ENCODE measurements at regions not wholly inside any gene's neighbourhood (a gene's known extent, or its start where the extent isn't known, plus 50 kb on each side); places are given as distances from the start of the nearest gene placed in this dataset.

- no peaks in the 10 kb centered on the region for H3K27me3 Mint-ChIP-seq (ENCODE audit: low read depth)
- no peak for ATAC-seq
- no peak for DNase-seq (ENCODE audit: low spot score)
- H3K9me3 Mint-ChIP-seq: no peaks in the 10 kb centered on the region
- H3K36me3 Mint-ChIP-seq: no peaks in the 10 kb centered on the region
- TF ChIP-seq, protein P1, sequence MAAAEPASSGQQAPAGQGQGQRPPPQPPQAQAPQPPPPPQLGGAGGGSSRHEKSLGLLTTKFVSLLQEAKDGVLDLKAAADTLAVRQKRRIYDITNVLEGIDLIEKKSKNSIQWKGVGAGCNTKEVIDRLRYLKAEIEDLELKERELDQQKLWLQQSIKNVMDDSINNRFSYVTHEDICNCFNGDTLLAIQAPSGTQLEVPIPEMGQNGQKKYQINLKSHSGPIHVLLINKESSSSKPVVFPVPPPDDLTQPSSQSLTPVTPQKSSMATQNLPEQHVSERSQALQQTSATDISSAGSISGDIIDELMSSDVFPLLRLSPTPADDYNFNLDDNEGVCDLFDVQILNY (CRISPR knock-in tag; IDR thresholded peaks at IDR 0.05): no peak
- TF ChIP-seq CREB1 (CRISPR knock-in tag; IDR thresholded peaks at IDR 0.05): no peak
- ChIA-PET POLR2A (no interaction called here), CTCF (interaction anchor here (1.0 kb wide), 1 partner anchor 89 kb away, joined by 3 read pairs; no protein-coding TSS in a partner anchor)
- H3K4me1 Mint-ChIP-seq: peaks cover 7% of the 10 kb centered on the region; the same call in 1 of the 2 replicates
- H3K4me3 Mint-ChIP-seq: no peak overlapping the region
- no peak overlapping the region for H3K27ac Mint-ChIP-seq
These were observed 140.8 kb upstream of the CDH5 start for GRCh38 chr16:66225696-66226095.

- no peak for TF ChIP-seq GRHL2 (CRISPR knock-in tag; IDR thresholded peaks at IDR 0.05; ENCODE audit: insufficient replicate concordance, severe bottlenecking)
- no peak for TF ChIP-seq MAX (CRISPR knock-in tag; IDR thresholded peaks at IDR 0.05)
- TF ChIP-seq CREM (CRISPR knock-in tag; IDR thresholded peaks at IDR 0.05): no peak
- TF ChIP-seq E2F4 (CRISPR knock-in tag; IDR thresholded peaks at IDR 0.05; ENCODE audit: borderline replicate concordance, low read depth): no peak
- no peak for TF ChIP-seq ZNF512 (CRISPR knock-in tag; IDR thresholded peaks at IDR 0.05; ENCODE audit: borderline replicate concordance)
- no peak for TF ChIP-seq ZNF263 (CRISPR knock-in tag; IDR thresholded peaks at IDR 0.05; ENCODE audit: low read depth)
- TF ChIP-seq ZNF423 (CRISPR knock-in tag; IDR thresholded peaks at IDR 0.05): no peak
- no peak for TF ChIP-seq ERG (CRISPR knock-in tag; IDR thresholded peaks at IDR 0.05)
- no peak for TF ChIP-seq NFE2L1 (CRISPR knock-in tag; IDR thresholded peaks at IDR 0.05)
- no peak for TF ChIP-seq NR3C1 (CRISPR knock-in tag; conservative IDR thresholded peaks at IDR 0.05; ENCODE audit: low read depth)
- no peak for TF ChIP-seq PRRX2 (CRISPR knock-in tag; IDR thresholded peaks at IDR 0.05)
- TF ChIP-seq SOX15 (CRISPR knock-in tag; IDR thresholded peaks at IDR 0.05): no peak
- no peak for TF ChIP-seq MXD4 (CRISPR knock-in tag; IDR thresholded peaks at IDR 0.05; ENCODE audit: borderline replicate concordance)
- no peak for TF ChIP-seq USF1 (CRISPR knock-in tag; IDR thresholded peaks at IDR 0.05)
- no peak for TF ChIP-seq FOXK1 (CRISPR knock-in tag; IDR thresholded peaks at IDR 0.05)
- ChIA-PET POLR2A (no interaction called here), CTCF (no interaction called here)
- H3K27ac Mint-ChIP-seq: no peak overlapping the region
- no peaks in the 10 kb centered on the region for H3K9me3 Mint-ChIP-seq
- peaks cover 7% of the 10 kb centered on the region; the same call in 1 of the 2 replicates for H3K4me1 Mint-ChIP-seq
- H3K27me3 Mint-ChIP-seq (ENCODE audit: low read depth): no peaks in the 10 kb centered on the region
- H3K4me3 Mint-ChIP-seq: no peak overlapping the region
- DNase-seq (ENCODE audit: low spot score) (no peak), ATAC-seq (no peak; the same call in 1 of the 2 replicates)
- no peaks in the 10 kb centered on the region for H3K36me3 Mint-ChIP-seq
These were observed 141.9 kb upstream of the CDH5 start for GRCh38 chr16:66224626-66225025.

DNA sequence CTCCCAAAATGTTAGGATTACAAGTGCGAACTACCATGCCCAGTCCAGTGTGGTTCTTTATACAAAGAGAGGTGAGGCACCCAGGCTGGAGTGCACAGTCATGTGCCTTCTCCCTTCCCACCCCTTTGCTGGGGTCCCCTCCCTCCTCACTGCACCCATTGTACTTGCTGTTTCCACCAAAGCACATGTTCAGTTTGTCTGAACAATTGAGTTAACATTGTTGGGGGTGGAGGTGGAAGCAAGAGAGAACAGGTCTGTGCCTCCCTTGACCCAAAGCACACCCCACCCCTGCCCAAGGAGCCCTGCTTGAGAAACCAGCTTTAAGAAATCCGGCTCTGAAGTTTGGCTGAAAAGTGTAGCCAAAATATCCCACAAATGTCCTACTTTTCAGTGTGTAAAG lies 142.3 kb upstream of the CDH5 start:
- no peaks in the 10 kb centered on the region for H3K36me3 Mint-ChIP-seq
- no peak for DNase-seq (ENCODE audit: low spot score)
- no peak overlapping the region for H3K4me3 Mint-ChIP-seq
- peaks cover 5% of the 10 kb centered on the region; the same call in 1 of the 2 replicates for H3K4me1 Mint-ChIP-seq
- no peaks in the 10 kb centered on the region for H3K9me3 Mint-ChIP-seq
- no peak for ATAC-seq
- POLR2A ChIA-PET: no interaction called here
- H3K27ac Mint-ChIP-seq: no peak overlapping the region
- H3K27me3 Mint-ChIP-seq (ENCODE audit: low read depth): no peaks in the 10 kb centered on the region
- CTCF ChIA-PET: interaction anchor here (1.7 kb wide), 1 partner anchor 118 kb away, joined by 3 read pairs; no protein-coding TSS in a partner anchor
- TF ChIP-seq ZNF317 (CRISPR knock-in tag; IDR thresholded peaks at IDR 0.05; ENCODE audit: borderline replicate concordance, low read depth) (no peak), IRF2 (CRISPR knock-in tag; IDR thresholded peaks at IDR 0.05; ENCODE audit: borderline replicate concordance, low read depth) (no peak), ZNF532 (CRISPR knock-in tag; IDR thresholded peaks at IDR 0.05; ENCODE audit: borderline replicate concordance) (no peak), KAT7 (CRISPR knock-in tag; IDR thresholded peaks at IDR 0.05; ENCODE audit: borderline replicate concordance) (no peak), E2F4 (CRISPR knock-in tag; IDR thresholded peaks at IDR 0.05; ENCODE audit: borderline replicate concordance, low read depth) (no peak), CREB1 (CRISPR knock-in tag; IDR thresholded peaks at IDR 0.05) (no peak)

Measured in WTC11 (cell line).